ENCODE measurements at regions not wholly inside any gene's neighbourhood (a gene's known extent, or its start where the extent isn't known, plus 50 kb on each side); places are given as distances from the start of the nearest gene placed in this dataset.

DNA sequence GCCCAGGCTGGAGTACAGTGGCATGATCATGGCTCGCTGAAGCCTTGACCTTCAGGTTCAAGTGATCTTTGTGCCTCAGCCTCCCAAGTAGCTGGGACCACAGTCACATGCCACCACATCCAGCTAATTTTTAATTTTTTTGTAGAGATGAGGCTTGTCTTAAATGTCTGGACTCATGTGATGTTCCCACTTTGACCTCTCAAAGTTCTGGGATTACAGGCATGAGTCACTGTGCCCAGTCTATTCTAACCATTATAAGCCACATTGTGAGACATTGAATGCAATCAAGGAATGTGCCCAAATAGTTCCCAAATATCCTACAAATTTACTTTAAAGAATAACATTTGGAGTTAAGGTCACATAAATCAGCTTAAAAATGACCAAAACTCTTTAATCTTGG is 130.7 kb upstream of the ARID2 start:
- TF ChIP-seq CTCF (IDR thresholded peaks at IDR 0.05) (no peak), POLR2A (IDR thresholded peaks at IDR 0.05) (no peak)
